HG03469 (cell line): ENCODE measurements at regions not wholly inside any gene's neighbourhood (a gene's known extent, or its start where the extent isn't known, plus 50 kb on each side); places are given as distances from the start of the nearest gene placed in this dataset.

Source experiments
- ATAC-seq: cut with Tn5 transposase; IDR thresholded peaks from one replicate; pipeline ENCODE4 v1.9.1; 2021; ENCODE audit warnings: mild to moderate bottlenecking, moderate library complexity, moderate number of reproducible peaks; ENCODE audit not compliant: unreplicated experiment

DNA sequence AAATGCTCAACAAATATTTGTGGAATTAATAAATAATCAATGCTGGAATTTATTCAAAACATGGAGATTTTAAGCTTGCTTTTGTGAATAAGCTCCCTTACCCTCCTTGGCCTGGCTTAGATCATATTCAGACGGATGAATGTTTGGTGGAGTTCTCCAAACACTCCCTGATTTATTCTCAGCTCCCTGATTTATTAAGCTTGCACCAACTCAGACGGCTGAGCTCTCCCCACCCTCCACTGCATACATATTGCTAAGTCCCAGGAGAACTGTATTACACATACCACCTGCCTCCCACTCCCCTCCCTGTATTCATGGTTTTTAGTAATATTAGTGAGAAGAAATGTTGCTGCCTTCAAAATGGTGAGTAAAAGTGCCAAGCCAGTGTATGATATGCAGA, 1057.5 kb downstream of the SORCS3 start:
- no peak for ATAC-seq

DNA sequence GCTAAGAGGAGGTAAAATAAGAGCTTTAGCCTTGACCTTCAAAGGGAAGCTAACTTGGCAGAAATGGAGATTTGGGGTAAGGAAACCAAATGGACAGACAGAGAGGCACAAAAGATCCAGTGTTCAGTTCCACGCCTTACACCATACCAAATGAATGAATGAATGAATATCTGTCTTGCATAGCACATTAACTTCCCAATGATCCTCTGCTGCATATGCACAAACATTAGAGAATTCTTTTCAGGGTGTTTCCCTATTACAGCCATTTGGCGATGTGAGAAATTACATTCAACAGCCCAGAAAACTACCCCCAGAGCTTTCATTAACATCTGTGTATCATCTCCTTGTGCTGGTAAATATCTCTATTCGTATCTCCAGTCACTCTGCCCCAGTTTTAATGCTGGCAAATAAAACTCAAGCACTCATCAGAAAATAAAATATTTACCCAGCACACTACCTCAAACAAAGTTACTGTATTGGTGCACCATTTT, 1056.2 kb downstream of the SORCS3 start:
- no peak for ATAC-seq

DNA sequence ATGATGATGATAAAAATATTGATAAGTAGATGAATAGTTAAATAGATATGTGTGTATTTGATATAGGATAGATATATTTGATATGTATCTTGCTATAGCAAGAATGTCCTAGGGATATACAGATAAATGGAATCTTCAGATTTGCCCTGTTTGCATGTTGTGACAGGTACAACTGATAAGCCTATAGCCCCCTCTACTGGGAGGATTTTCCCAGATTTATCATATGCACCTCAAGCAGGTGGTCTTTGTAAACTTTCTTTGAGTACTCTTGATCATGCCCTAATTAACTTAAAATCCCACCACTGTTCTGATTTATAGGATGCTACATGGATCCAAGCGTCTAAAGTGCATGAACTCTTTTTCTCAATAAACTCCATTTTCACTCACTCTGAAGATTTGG, 1050.7 kb downstream of the SORCS3 start:
- no peak for ATAC-seq

DNA sequence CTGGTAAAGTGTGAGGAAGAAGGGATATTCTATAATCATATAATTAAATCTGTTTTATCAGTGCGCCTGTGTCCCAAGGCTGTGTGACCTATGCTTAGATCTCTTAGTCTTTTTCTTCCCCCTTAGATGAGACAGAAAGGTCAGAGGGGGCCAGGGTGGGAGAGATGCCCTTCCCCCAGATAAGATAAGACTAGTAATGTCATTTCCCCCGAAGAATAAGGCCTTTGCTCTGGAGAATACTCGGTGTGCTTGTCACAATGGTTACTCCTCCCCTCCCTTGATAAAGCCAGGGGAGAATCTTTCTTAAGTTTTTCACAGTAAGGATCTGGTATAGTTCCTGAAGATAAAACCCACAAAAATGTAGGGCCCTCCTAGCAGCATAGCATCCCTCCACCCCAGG, 1041.8 kb downstream of the SORCS3 start:
- ATAC-seq, result no peak

DNA sequence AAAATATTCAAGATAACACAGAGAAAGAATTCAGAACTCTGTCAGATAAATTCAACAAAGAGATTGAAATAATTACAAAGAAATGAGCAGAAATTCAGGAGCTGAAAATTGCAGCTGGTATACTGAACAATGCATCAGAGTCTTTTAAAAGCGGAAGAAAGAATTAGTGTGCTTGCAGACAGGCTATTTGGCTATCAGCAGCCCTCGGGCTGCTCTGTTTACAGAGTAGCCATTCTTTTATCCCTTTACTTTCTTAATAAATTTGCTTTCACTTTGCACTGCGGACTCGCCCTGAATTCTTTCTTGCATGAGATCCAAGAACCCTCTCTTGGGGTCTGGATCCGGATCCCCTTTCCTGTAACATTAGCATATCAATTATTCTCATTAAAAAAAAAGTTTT, 1040.0 kb downstream of the SORCS3 start:
- no peak for ATAC-seq

DNA sequence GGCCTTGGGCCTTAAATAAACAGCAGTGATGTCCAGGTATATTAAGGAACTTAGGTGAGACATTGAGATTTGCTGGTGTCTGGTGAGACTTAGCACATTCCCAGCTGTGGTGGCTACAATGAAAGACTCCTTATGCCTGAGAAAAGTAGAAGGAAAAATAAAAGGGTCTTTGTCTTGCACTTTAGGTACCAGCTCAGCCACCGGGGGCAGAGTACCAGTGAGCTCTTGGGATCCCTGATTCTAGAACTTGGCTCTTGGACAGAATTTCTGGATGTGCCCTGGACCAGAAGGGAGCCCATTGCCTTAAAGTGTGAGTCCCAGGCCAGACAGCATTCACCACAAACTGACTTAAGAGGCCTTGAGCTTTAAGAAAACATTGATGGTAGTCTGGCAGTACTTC, 1038.7 kb downstream of the SORCS3 start:
- no peak for ATAC-seq

DNA sequence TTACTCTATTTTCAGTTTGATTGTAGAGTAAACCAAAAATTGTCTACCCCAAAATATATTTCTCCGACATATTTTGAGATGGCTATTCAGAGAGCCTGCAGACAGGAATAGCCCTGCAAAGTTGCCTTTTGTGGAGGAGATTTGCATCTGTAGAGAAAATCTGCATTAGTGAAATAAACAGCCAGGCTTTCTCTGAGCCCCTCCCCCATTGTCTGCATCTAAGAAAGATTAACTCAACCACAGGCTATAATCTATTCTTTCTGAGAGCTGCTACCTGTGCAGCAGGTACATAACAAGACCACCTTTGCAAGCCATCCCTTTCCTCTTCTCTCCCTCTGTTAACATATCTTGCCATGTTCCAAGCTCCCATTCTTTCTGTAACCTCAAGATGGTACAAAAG, 1034.2 kb downstream of the SORCS3 start:
- ATAC-seq, result no peak

DNA sequence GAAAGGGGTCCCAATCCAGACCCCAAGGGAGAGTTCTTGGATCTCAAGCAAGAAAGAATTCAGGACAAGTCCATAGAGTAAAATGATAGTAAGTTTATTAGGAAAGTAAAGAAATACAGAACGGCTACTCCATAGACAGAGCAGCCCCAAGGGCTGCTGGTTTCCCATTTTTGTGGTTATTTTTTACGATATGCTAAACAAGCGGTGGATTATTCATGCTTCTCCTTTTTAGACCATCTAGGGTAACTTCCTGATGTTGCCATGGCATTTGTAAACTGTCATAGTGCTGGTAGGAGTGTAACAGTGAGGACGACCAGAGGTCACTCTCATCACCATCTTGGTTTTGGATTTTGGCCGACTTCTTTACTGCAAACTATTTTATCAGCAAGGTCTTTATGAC, 1033.4 kb downstream of the SORCS3 start:
- ATAC-seq, result no peak

DNA sequence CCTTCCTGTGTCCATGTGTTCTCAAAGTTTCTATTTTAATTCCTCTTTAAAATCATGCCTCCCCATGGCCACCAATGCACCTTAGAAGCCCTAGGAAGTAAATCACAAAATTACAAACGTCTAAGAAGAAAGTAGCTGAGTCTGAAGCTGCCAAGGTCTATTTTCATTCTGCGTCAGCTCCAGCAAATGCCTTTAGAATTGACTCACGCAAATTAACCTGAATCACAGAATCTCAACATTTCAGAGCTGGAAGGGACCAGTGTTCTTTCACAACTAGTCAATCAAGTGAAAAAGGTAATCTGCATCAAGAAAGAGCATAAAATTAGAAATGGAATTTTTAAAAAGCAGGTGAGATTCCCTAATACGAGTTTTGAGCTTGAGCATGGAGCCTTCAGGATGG, 1017.6 kb downstream of the SORCS3 start:
- no peak for ATAC-seq

DNA sequence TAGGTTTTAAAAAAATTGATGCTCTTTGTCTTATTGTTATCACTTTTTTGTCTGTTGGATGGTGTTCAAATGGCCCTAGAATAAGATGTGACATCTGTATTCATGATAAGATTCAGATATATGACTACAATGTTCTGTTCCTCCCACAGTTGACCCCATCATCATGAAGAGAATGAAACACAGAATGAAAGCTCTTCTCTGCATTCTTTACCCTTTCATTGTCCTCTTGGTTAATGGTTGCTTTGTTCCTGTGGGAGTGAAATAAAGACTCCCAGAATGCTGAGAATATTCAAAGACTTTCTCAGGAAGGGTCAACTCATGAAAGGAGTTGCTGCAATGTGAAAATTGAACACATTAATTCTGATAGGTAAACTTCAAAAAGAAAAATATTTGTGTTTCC, 1015.8 kb downstream of the SORCS3 start:
- ATAC-seq, result no peak

DNA sequence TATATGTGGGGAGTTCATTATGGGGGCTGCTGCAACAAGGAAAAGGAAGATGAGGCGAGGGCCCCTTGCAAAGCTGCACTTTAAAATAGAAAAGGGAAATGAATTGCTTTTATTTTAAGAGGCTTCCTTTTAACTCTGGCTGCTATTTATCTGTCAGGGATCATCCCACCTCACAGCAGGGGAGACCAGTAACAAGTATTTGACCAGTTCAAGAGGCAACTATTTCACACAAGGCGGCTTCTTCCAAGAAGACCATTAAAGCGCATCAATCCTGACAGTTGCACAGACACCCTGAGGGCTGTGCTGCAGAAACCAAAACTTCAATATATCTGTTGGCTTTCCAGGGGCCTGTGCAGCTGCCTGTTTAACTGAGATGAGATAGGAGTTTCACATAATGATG, 1009.2 kb downstream of the SORCS3 start:
- ATAC-seq, result no peak

DNA sequence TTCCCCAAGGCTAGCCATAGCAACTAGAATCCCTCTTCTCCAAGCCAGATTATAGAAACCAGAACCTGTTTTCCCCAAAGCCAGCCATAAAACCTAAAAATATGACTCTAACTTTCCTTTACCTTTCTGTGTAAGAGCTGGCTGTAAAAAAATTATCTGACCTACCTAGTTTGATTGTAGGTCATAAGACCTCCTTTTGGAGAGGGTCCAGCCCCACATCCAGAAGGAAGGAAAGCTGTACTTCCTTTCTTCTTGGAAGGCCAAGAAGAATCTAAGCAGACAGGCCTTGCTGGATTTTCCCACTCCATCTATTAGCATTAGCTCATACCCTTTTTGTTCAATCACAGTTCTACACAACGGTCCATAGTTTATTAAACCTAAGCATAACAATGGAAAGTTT, 1006.3 kb downstream of the SORCS3 start:
- ATAC-seq, result no peak

DNA sequence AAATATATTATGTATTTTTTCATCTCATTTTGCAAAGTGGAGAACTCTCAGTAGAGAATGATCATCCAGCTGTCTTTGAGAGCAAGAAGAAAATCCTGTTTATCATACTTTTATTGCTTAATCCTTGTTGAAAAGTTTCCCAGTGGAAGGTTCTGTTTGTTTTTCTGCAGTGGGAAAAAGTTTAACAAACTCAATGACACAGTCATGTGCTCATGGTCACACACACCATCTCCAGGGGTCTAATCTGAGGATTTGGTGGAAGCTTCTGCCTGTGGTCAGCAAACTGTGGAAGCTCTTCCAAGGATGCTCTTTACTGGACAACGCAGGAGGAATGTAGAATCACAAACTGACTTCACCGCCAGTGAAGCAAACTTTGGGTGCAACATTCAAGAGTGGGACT, 1003.9 kb downstream of the SORCS3 start:
- ATAC-seq, result no peak

DNA sequence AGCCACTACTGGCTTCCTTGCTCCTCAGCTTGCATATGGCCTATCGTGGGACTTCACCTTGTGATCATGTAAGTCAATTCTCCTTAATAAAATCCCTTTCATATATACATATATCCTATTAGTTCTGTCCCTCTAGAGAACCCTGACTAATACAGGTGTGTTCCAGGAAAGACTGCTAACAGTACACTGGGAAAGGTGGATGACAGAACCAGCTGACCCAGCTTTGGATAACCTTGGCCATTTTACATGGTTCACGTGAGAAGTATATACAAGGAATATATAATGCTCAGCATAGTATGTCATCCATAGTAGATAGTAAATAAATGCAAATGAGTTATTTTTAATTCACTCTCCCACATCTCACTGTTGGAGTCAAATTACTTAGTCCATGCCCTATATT, 1003.5 kb downstream of the SORCS3 start:
- no peak for ATAC-seq

DNA sequence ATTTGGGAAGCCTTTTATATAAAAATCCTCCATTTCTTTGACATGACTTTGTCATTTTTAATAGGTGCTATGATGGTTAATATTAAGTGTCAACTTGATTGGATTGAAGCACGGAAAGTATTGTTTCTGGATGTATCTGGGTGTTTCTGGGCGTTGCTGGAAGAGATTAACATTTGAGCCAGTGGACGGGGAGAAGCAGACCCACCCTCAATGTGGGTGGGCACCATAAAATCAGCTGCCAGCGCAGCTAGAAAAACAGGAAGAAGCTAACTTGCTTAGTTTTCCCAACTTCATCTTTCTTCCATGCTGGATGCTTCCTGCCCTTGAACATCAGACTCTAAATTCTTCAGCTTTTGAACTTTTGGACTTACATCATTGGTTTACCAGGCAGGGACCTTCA, 1003.0 kb downstream of the SORCS3 start:
- ATAC-seq, result no peak

DNA sequence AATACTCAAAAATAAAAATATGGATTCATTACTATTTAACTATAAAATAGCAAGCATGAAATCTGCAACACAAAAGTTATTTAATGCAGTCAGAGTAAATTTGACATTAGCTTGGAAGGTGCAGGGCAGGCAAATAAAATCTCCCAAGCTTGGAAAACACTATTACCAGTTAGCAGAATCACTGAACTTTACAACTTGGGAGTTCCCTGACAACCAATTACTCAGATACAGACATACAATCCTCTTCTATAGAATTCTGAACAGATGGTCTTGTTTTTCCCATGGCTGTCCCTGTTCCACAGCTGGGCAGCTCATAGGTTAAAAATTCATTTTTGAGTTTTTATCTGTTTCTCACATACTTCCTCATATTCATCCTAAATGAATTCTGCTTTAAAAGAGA, 1002.6 kb downstream of the SORCS3 start:
- ATAC-seq, result no peak

DNA sequence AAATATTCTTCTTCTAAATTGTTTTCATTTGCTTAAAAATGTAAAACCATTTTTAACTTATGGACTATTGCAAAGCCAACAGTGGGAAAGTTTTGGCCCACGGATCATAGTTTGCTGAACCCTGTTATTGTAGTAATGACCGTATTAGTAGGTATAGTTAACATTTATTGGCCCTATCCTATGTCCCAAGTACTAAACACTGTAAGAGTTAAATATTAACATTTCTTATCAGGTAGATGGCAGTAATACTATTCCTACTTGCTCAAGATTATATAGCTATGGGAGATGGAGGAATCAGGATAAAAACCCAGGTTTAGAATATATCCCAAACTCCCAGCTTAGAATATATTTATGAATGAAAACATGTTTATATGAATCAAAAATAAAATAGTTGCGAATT, 993.2 kb downstream of the SORCS3 start:
- no peak for ATAC-seq

DNA sequence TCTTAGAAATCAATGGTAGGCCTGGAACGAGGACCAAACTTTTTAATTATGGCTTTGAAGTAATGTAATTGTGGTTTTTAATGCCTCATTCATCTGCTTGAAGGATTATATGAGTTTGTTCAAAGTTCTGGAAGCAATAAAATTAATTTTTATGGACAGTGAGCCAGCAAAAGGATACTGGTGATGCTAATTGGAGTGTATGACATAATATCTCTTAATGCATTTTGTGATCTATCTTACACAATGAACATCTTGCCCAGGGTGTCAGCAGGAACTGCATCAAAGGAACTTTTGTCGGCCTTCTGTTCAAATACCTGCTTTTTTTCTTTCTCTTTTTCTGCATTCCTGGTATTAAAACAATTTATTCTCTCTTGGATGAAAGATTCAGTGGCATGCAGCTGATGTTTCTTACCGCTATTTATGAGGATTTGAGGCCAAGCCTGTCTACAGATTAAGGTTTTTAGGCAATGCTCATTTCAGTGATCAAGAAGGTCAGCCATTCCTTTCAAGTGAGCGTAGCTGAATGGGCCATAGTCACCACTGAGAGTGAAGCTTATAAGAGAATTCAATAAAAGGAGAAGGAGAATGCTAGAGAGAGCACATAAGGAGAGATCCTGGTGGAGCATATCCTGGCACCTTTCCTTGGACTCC, 974.8 kb downstream of the SORCS3 start:
- no peak for ATAC-seq

DNA sequence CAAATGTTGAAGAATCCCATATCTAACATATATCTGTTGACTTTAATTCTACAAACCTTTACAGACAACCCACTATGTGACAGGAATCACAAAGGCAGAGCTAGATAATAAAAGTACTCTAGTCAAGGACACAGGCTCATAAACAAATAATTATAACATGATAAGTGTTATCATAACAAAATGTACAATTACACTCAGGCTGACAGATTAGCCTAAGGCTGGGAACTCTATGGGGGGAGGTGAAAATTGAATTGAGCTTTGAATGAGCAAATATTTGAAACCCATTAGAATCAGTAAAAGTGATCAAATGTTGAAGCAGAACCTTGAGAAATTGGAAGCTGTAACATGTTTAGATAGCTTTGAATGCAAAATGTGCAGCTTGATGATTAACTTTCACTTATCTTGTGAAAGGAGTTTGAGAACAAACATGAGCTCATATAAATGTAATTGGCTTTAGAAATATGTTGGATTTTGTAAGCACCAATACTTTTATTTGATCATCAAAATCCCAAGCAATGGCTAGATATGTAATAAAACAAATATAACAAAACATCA, 970.2 kb downstream of the SORCS3 start:
- no peak for ATAC-seq

DNA sequence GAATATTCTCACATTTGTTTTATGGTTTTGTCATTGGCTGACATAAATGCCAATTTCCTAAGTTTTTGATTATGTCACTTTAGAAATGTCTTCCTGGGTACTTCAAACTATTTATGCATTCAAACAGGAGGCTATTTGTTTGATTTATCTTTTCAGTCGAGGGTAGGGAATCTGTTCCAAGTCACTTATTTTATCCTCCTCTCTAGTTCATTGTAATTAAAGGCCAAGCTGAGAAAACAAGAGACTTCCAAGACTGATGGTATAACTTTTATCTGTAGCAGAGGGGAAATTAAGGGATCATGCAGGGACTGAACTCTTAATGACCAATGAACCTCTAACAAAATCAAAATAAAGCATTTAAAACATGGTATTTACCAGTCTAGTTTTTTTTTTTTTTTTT, 968.4 kb downstream of the SORCS3 start:
- no peak for ATAC-seq

DNA sequence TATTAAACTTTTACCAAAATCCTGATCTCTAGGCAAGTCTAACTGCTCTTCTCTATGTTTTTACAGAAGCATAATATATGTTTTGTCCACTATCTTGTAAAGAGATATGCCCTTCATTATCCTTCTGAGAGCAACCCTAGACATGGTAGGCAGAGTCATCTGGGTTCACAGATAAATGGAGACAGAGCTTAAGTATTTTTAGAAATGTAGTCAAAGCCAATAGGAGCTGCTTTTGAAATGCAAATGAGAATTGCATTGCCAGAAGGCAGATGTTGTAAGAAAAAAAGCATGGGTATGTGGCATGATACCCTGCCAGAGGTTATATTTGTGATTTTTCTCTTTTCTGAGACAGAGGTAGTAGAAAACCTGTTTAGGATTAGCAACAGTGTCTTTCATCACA, 964.8 kb downstream of the SORCS3 start:
- ATAC-seq, result no peak

DNA sequence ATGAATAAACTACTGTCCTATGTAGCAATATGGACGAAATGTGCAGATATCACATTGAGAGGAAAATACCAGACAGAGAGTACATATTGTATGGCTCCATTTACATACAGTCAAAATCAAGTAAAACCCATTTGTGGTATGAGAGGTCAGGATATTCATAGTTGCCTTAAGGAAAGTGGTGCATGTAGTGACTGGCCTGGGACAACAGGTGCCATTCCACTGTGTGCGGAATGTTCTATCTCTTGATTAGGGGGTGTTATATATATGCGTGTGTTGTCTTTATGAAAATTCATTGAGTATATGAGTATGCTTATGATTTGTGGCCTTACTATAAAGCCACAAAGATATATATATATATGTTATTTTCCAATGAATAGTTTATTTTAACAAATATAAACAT, 964.0 kb downstream of the SORCS3 start:
- ATAC-seq, result no peak

DNA sequence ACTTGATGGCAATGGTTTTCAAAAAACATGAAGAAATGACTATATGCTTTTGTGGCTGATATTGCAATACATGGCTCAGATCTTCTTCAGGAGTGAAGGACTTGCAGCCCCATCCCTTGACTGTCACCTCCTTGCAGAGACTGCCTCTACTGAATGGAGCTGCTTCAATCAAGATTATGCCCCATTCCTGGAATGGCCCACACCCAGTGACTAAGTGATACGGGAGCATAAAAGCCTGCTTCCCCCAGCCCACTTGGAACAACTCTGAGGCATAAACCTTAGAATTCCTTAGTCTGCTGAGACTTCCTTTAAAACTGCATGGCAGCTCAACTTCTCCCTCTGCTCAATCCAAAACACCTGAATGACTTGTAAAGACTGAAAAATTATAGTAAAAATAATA, 957.1 kb downstream of the SORCS3 start:
- ATAC-seq, result no peak
